NOMO-1 (cell line): ENCODE measurements at regions not wholly inside any gene's neighbourhood (a gene's known extent, or its start where the extent isn't known, plus 50 kb on each side); places are given as distances from the start of the nearest gene placed in this dataset.
"Not testable (repeated sequence)": the region's sequence is repeated elsewhere in the genome, so short reads cannot be mapped to it uniquely, and the experiment has no call there.

ENCODE experiments used
- DNase-seq, 2 experiments: peaks; one replicate each; lab custom pipeline; 2025; ENCODE audit not compliant: unreplicated experiment in 2 of 2; lab: John Stamatoyannopoulos, UW

DNA sequence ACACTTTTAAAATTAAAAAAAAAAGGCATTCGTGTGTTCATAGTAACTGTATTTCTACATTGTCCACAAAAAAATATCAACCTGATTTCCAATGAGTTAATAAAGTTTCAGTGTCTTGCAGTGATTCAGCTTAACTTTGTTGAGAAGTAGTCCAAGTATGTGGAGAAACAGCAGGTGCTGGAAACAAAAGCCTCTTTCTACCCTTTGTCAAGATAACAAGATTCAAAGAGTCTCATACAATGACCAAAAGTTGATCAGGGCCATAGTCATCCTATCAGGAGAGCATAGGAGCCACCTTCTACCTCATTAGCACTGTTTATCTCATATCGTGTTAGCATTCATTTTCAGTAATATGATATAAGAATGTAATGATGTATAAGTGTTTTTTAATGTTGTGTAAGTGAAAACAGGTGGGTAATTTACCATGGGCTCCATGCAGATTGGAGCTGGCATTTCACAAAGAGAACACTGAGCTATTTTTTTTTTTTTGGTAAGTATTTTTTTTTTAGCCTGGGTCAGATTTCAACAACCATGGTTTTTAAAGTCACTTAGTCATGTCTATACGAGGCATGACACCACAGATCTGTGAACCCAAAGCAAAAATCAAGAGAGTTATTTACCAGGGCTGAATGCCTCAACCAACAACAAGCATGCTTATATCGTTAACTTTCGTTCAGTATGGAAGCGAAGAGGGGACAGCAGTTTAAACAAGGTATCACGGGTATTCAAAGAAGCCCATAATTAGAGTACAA, 165.0 kb upstream of the ZNF521 start:
- DNase-seq, result no peak

DNA sequence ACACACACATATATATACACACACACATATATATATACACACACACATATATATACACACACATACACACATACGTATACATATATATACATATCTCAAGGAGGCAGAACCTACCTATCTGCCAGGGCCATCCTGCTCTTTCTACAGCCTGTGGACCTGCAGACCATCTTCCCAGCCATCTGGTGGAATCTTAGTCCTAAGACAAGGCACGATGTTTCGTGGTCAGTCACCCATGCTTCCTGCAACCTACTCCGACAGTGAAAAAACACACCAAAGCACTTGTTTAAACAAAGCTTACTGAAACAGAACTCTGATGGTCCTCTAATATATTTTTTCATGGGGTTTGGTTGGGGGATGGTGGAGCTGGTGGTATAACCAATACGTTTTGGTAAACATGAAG, 164.2 kb upstream of the ZNF521 start:
- DNase-seq, result no peak

DNA sequence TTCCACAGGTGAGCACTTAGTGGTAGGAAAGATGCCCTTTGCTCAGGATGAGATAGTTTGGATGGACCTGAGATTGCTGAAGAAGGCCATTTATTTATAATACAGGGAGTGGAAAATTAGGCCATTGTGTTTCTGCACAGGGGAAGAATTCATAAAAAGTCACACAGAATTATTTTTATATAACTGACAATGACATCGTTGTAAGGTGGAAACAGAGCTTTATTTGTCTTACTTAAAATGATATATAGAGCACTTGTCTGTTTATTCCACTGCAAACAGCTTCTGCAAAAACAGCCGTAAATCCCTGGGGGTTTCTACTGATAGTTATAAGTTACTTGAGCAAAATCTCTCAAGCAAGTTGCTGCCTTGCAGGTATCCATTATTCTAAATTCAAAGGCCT, 158.1 kb upstream of the ZNF521 start:
- DNase-seq, result no peak

DNA sequence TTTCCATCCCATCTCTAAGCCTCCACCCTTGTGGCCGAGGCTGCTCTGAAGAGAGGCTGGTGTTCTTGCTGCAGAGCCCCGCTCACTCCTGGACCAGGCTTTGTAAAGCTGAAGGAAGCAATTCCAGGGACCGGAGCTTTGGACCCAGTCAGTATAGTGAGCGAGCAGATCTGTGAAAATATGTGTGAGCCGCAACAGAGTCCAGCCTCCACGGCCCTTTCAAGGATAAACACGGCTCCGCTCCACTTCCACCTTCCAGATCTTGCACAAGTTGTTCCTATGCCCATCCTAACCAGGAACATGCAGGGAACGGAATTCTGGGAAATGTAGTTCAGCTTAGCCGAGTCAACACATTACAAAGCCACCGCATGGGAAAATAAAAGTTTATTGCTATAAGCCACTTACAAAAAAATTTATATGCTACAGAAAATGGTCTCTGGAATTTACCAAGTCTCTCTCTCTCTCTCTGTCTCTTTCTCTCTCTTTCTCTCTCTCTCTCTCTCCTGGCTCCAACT, 151.7 kb upstream of the ZNF521 start:
- peak in 1 of 2 experiments; percentile 5 for DNase-seq

DNA sequence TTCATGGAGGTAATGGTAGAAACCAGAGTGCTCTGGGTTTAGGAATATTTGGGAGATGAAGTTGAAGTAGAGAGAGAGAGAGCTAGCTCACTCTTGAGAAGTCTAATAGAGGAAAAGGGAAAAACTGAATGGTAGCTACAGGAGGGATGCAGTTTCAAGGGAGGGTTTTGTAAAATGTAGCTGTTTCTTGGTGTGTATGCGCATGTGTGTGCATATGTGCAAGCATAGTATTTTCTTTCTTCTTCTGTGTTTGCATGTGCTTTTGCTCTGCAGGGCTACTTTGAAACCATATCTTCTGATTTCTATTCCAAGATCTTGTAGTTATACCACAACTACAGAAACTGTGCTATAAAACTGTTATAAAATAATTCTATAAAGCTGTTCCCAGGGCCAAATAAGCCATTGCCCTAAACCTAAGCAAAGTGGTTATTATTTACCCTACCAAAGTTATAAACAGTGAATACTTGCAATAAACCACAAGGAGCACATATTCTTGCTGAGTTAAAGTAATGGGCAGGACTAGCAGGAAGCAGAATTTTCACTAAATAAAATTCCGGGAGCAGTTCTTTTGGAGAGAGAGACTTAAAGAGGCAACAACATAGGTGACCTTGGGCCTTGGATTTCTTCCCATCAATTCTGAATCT, 145.3 kb upstream of the ZNF521 start:
- no peak for DNase-seq

DNA sequence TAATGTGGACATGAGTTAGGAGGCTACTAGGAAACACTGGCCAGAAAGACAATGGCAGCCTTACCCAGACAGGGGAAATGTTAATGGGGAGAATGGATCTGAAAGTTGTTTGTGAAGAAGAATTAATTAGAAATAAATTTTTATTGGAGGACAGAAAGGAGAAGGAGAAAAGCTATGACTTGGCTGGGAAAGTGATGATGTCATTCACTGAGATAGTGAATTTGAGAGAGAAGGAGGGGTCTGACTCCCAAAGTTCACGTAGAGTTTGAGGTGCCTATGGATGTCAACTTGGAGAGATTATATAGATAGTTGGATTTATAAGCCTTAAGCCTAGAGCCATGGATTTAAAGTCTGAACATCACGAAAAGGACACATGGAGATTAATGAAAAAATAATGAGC, 144.6 kb upstream of the ZNF521 start:
- DNase-seq, result no peak

DNA sequence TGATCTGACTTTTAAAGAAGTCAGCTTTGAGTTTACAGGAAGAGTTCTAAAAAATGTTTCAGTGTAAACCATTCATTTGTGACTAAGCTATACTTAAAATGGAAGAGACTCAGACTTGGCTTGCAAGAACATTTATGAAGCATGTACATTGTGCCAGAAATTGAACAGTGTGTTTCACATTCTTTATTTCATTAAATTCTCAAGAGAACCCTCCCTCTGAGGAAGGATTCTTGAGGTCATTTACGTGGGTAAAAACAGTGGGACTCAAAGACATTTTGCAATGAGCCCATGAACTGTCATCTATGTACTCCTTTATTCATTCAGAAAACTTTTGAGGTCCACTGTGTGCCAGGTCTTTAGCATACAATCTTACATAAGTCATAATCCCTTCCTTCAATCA, 143.6 kb upstream of the ZNF521 start:
- DNase-seq, result no peak

DNA sequence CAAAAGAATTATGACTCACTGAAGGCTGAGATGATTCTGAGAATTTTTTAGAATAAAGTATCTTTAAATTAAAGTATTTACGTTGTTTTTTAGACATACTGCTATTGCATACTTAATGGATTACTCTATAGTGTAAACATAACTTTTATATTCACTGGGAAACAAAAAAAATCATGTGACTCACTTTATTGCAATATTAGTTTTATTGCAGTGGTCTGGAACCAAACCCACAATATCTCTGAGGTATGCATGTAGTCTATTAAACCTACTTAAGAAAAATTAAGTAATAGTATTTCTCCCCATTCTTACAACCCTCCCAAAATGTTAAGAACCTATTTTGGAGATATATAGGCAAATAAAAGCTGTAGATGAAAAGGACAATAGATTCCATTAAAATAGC, 142.9 kb upstream of the ZNF521 start:
- no peak for DNase-seq

DNA sequence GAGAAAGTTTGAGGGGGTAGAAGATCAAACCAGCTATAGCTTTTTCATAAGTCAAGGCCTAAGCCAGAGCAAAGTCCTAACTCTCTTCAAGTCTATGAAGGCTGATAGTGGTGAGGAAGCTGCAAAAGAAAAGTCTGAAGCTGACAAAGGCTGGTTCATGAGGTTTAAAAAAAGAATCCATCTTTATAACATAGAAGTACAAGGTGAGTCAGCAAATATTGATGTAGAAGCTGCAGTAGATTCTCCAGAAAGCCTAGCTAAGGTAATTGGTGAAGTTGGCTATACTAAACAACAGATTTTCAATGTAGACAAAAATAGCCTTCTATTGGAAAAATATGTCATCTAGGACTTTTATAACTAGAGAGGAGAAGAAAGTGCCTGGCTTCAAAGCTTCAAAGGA, 141.4 kb upstream of the ZNF521 start:
- no peak for DNase-seq

DNA sequence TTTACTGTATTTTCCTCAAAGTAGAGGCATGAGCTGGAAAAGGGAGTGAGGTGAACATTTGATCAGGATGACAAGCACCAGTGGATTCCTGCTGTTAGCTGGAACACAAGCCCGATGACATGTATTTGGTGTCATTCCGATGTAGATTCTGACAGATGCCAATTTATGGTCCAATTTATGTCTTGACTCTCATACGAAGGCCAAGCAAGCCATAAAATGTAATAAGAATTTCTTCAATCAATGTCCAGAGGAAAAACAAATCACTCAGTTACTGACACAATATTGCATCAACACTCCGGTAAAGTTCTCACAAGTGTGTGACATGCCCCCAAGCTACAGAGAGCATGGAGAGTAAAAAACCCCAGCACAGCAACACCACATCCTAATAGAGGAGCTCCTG, 138.3 kb upstream of the ZNF521 start:
- DNase-seq, result no peak

DNA sequence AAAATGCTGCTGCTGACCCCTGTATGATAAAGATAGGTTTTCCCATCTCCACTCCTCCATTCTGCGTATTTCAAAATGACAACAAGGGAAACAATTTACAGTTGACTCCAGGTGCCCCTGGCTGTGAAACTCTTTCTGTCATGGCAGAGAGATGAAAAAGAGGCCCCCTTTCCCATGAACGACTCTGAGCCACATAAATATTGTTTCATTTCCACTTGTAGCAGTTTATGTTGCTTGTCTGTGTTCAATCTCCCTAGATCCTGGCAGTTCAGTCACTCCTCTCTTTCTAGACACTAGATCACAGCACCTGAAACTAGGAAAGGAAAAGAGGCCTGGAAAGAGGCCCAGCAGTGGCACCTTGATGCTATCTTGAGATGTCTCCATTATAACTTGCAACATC, 121.0 kb upstream of the ZNF521 start:
- DNase-seq, result no peak

DNA sequence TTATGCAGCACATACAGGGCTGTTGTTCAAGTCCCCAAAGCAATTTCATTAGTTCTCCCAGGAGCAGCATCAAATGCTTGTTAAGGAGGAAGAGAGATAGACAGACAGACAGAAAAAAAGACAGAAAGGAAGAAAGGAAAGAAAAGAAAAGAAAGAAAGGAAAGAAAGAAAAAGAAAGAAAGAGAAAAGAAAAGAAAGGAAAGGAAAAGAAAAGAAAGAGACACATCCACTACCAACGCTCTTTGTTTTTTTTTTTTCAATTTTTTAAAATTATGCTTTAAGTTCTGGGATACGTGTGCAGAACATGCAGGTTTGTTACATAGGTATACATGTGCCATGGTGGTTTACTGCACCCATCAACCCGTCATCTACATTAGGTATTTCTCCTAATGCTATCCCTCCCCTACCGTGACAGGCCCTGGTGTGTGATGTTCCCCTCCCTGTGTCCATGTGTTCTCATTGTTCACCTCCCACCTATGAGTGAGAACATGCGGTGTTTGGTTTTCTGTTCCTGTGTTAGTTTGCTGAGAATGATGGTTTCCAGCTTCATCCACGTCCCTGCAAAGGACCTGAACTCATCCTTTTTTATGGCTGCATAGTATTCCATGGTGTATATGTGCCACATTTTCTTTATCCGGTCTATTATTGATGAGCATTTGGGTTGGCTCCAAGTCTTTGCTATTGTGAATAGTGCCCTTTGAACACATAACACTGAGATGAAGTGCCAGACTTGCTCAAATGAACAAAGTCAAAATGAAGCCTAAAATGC, 119.0 kb upstream of the ZNF521 start:
- not testable (repeated sequence) for DNase-seq

DNA sequence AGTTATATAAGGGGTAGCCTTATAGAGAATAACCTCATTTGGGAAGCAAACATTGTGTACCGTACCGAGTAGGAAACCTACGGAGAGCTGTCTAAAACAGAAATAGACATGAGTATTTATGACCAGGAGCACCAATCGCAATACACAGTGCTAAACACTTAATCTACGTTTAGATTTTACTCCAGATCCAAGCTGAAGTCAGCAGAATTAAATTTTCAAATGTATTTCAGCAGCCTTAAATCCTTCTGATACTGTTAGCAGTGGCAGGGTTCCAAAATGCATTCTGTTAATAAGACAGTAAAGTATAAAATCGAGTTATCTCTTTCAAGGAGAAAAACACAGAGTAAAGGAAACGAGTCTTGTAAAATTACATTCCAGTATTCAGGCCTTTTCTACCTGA, 118.1 kb upstream of the ZNF521 start:
- no peak for DNase-seq

DNA sequence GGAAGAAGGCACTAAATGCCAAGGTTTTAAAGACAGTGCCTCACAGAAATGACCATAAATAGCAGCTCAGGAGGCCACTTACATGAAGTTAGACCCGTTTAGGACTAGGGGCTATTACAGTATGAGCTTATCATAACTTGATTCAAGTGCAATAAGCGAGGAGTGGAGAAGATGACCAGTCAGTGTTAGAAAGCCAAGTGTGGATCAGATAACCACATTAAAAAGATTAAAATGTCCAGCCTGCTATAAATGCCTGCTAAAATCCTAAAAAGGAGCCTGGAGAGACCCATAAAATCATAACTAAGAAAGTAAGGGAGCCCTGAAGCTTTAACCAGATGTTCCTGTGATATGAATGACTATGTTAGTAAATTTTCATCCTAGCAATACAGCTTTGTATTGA, 117.5 kb upstream of the ZNF521 start:
- no peak for DNase-seq

DNA sequence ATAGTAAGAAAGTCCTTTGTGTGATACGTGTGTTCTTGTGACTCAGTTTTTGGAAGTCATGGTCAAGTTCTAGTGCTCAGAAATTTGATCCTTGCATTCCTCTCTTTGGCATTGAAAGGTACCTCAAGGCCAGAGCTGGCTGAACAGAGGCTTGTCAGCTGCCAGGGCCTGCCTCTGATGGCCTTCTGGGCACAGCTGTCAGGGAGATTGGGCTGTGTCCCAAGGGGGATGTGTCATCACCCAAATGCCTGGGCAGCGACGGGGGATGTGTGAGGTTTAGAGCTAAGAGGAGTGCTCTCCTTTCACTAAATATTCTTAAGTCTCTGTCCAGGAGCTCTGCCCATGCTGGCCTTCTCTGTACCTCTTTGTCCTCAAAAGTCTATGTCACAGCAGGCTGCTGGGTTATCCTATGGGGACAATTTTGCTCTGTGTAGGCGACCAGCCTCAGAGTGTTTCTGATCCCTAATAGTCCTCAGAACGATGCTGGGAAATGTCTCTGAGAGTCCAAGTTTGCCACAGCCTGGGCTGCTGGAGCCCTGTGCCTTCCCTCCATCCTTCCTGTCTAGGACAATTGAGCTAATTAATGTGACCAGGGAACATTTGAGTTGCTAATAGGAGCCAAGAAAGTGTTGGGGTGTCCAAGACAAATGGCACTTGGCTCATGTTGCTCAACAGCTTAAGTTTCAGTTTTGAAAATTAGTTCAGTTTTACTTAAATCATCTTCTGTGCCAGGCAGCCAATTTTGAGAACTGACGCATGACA, 115.4 kb upstream of the ZNF521 start:
- no peak for DNase-seq

DNA sequence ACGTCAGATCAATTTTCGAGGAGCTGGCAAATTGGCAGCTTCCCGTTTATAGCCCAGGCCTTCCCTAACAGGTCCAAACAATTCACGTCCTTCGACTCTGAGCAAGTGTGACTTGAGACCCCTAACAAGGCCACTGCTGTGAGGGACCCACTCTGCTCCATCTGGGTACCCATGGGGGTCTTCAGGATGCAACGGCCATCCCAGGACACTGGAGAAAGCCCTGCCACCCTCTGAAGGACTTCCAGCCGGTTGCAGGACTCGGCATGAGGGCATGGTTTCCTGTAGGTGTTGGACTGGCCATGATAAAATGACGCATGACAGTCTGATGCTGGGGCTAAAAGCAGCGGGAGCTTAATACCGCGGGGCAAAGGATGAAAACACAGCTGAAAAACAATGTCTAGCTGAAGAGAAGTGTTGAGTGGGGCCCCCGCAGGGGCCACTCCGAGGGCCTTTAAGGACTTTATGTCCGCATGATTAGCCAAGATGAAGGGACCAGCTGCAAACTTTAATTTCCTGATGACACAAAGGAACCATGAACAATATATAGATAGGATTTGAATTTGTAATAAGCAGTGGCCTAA, 113.3 kb upstream of the ZNF521 start:
- no peak for DNase-seq

DNA sequence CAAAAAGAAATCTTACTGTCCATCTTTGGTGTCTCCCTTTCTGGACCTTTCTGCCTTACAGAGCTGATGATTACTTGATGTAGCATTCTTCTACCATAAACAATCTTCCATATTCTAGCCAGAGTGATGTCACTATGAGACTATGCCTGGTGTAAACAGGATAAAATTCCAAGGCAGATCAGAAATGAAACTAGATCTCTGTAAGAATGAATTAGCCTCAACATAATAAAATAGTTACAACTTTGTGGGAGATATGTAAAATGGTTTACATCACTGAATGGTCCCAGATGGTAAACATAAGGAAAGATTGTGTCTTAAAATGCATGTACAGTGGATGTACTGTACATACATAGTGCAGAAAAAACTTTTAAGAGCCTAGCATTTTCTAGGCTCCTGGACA, 112.3 kb upstream of the ZNF521 start:
- DNase-seq, result no peak

DNA sequence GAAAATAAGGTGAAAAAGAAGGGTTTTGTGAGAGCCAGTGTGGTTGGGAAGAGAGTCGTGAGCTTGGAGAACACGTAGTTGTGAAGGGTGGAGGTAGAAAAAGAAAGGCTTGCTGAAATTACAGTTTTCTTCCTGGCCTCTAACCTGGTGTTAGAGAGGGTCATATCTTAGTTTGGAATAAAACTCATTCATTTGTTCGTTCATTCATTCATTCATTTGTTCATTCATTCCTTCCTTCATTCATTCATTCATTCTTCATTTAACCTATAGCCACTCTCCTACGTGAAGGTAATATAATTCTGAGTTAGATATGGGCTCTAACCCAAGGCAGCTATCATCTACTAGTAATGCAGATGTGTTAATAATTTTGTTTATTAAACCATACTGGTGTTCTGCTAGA, 111.8 kb upstream of the ZNF521 start:
- no peak for DNase-seq

DNA sequence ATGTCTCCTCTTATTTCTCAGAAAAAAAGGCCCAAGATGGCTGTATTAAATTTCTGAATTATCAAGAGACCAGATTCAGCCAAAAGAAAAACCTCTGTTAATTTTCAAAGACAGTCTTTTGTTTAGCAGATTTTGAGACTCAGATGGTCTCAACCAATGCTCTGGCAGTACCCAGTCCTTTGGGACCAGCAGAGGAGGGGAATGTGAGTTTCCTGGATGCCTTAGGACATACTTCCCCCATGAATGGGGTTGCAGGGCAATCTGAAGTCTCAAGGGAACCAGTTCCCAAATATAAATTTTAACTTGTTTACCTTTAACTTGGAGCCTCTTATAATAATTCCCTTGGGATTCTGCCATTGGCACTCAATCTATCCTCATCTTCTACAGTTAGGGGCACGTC, 107.8 kb upstream of the ZNF521 start:
- no peak for DNase-seq

DNA sequence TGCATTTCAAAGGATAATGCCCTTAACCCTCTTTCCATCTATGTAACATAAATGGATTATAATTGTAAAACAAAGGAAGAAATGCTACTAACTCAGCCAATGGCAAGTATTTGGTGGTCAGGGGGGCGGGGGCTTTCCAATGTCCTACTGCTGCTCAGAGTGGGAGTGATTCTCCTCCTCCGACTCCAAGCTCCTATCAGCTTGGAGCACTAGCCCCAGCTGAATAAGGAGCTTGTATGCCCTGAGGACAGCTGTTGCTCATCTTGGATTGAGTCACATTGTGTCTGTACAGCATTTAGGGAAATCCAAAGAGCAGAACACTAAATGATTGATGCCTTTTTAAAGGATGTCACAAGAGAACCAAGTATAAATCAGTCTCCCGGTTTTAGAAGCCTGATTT, 105.6 kb upstream of the ZNF521 start:
- no peak for DNase-seq

DNA sequence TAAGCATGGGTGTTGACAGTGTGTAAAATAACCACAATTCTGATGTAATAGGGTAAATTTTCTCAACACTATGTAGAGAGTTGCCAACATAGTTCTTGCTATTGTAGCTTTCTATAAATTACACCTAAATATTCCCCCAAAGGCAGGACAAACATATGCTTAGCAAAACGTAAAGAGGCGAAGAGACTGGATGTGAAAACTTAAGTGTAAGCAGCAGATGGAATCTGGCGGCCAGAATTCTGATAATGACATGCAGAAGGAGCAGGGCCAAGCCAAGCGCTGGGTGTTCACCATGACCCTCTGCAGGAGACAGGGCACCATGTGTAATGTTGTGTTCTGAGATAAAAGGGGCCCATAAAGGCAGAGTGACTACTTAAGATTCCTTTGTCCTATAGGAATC, 105.2 kb upstream of the ZNF521 start:
- DNase-seq, result no peak
